ENCODE measurements at regions not wholly inside any gene's neighbourhood (a gene's known extent, or its start where the extent isn't known, plus 50 kb on each side); places are given as distances from the start of the nearest gene placed in this dataset.
A peak's percentile ranks its signal among the peaks of the same experiment; 100 is the strongest.

DNA sequence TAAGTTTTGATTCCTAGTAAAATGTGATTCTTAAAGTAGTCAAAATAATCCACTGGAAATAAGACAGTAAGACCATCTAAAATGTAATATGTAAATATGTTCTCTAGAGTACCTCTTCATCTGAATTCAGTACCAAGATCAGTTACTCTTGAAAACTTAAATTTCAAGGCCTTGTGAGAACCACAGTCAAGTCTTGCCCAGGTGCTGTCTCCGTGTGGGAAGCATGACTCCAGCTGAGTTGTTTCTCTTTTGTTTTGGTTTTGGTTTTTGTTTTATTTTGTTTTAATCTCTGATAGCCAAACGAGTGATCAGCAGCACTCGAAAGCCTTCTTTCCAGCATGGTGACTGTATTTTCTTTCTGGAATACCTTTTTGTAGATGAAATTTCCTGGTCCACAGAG lies 907.0 kb downstream of the KCNJ18 start (continued):
- TF ChIP-seq, protein P1, sequence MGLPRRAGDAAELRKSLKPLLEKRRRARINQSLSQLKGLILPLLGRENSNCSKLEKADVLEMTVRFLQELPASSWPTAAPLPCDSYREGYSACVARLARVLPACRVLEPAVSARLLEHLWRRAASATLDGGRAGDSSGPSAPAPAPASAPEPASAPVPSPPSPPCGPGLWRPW (IDR thresholded peaks at IDR 0.05): no peak
- TF ChIP-seq CHD4 (IDR thresholded peaks at IDR 0.05; ENCODE audit: borderline replicate concordance): no peak
- TF ChIP-seq ZC3H11A (IDR thresholded peaks at IDR 0.05): no peak
- TF ChIP-seq BHLHE40 (IDR thresholded peaks at IDR 0.05; ENCODE audit: low read depth, low read length): no peak
- no peak for TF ChIP-seq CBX2 (IDR thresholded peaks at IDR 0.05; ENCODE audit: borderline replicate concordance, low read depth)
- no peak for TF ChIP-seq NR3C1 (IDR thresholded peaks at IDR 0.05)
- TF ChIP-seq, protein P2, sequence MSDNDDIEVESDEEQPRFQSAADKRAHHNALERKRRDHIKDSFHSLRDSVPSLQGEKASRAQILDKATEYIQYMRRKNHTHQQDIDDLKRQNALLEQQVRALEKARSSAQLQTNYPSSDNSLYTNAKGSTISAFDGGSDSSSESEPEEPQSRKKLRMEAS (IDR thresholded peaks at IDR 0.05): no peak
- TF ChIP-seq, protein P3, sequence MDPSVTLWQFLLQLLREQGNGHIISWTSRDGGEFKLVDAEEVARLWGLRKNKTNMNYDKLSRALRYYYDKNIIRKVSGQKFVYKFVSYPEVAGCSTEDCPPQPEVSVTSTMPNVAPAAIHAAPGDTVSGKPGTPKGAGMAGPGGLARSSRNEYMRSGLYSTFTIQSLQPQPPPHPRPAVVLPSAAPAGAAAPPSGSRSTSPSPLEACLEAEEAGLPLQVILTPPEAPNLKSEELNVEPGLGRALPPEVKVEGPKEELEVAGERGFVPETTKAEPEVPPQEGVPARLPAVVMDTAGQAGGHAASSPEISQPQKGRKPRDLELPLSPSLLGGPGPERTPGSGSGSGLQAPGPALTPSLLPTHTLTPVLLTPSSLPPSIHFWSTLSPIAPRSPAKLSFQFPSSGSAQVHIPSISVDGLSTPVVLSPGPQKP (IDR thresholded peaks at IDR 0.05; ENCODE audit: low read depth, low read length): no peak
- TF ChIP-seq FOSB (CRISPR knock-in tag; IDR thresholded peaks at IDR 0.05): no peak
- no peak for TF ChIP-seq RARB (CRISPR knock-in tag; IDR thresholded peaks at IDR 0.05)

DNA sequence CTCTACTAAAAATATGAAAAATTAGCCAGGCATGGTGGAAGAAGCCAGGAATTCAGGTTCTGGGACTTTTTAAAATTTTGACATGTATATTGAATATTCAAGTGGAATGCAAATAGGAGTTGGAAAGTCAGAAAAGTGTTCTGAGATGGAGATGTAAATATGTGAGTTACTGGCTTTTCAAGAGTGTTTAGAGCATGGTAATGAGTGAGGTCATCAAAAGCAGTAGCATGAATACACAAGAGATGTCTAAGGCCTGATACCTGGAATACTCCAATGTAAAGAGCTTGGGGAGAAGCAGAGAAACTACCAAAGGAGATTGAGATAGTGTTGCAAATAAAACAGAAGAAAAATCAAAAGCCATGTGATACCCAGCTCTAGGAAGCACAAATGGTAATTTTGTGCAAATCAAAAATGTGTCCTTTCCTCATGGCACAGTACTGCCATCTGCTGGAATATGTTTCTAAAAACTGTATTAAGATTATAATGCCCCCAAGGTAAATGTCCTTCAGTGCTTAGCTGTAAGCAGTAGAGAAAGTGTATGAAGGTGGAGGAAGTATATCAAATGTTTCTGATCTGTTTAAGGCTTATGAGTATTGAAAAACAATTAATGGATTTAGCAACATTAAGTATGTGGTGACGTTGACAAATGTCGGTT lies 908.4 kb downstream of the KCNJ18 start:
- TF ChIP-seq NR3C1 (IDR thresholded peaks at IDR 0.05): no peak
- TF ChIP-seq RAD21 (conservative IDR thresholded peaks at IDR 0.05 in 1 of 2, IDR thresholded peaks at IDR 0.05 in 1 of 2): peak; percentile 54 to 59; a peak in 4 of 5 replicates
- TF ChIP-seq CBX2 (IDR thresholded peaks at IDR 0.05; ENCODE audit: borderline replicate concordance, low read depth): no peak
- TF ChIP-seq, protein P4, sequence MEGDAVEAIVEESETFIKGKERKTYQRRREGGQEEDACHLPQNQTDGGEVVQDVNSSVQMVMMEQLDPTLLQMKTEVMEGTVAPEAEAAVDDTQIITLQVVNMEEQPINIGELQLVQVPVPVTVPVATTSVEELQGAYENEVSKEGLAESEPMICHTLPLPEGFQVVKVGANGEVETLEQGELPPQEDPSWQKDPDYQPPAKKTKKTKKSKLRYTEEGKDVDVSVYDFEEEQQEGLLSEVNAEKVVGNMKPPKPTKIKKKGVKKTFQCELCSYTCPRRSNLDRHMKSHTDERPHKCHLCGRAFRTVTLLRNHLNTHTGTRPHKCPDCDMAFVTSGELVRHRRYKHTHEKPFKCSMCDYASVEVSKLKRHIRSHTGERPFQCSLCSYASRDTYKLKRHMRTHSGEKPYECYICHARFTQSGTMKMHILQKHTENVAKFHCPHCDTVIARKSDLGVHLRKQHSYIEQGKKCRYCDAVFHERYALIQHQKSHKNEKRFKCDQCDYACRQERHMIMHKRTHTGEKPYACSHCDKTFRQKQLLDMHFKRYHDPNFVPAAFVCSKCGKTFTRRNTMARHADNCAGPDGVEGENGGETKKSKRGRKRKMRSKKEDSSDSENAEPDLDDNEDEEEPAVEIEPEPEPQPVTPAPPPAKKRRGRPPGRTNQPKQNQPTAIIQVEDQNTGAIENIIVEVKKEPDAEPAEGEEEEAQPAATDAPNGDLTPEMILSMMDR (IDR thresholded peaks at IDR 0.05): peak; percentile 49
- TF ChIP-seq SMC3 (IDR thresholded peaks at IDR 0.05): peak; percentile 49; the same call in 2 of the 3 replicates
- H3K4me3 ChIP-seq: no peak overlapping the region
- DNase-seq (ENCODE audit: low read depth in 1 of 2, low spot score in 1 of 2) (peak in 1 of 2 experiments; percentile 59), FAIRE-seq (peak; percentile 95), ATAC-seq (peak; percentile 13 to 51; a peak in 3 of 6 replicates)
- ChIA-PET CTCF (interaction anchor here (0.6 to 1.0 kb wide), 2 partner anchors 11 to 45 kb away, joined by 3 read pairs; no protein-coding TSS in a partner anchor), POLR2A (no interaction called here)
- no peak overlapping the region for H3K4me2 ChIP-seq
- H3K27ac ChIP-seq: no peak overlapping the region
- H3K4me1 ChIP-seq: no peaks in the 10 kb centered on the region
- WGBS (ENCODE audit: missing lambda C conversion rate): under 1% methylated on average over 2 of the region's 2 CpGs
- H3K9me3 ChIP-seq: no peaks in the 10 kb centered on the region

Small RNA genes in the stretch of these regions (small RNA-seq; reads per million reads assigned to genes)
- gene ABBA01006766.1 (0 reads per million in 6 experiments), gene NMTRS-TGA3-1 (0 reads per million in 6 experiments)
